Small intestine (tissue), 7 donors: ENCODE measurements at regions not wholly inside any gene's neighbourhood (a gene's known extent, or its start where the extent isn't known, plus 50 kb on each side); places are given as distances from the start of the nearest gene placed in this dataset.

ENCODE experiments used
- DNase-seq, 2 donors: peaks; one replicate each; pipeline versions ENCODE4 v3.0.0 to v3.0.0-alpha.2; 2013
- FAIRE-seq: peaks from 2 replicates; lab custom pipeline; 2012; peaks lifted over from hg19 to GRCh38; lab: Jason Lieb, UNC
- H3K27ac ChIP-seq, 3 donors: one replicate each; pipeline ENCODE4 v1.5.1; 2013; ENCODE audit warnings: low read length in 2 of 3, mild to moderate bottlenecking in 2 of 3, control low read depth in 1 of 3, inconsistent platforms in 1 of 3, low read depth in 1 of 3, moderate library complexity in 1 of 3
- H3K27me3 ChIP-seq, 3 donors: one replicate each; pipeline ENCODE4 v1.6.1; 2013; ENCODE audit warnings: low read length in 3 of 3, inconsistent platforms in 1 of 3; ENCODE audit not compliant: control insufficient read depth in 3 of 3, insufficient read depth in 3 of 3
- H3K36me3 ChIP-seq, 3 donors: one replicate each; pipeline ENCODE4 v1.6.1; 2013; ENCODE audit warnings: low read length in 3 of 3, inconsistent platforms in 1 of 3, low read depth in 1 of 3, mild to moderate bottlenecking in 1 of 3, moderate library complexity in 1 of 3; ENCODE audit not compliant: control insufficient read depth in 3 of 3, insufficient read depth in 2 of 3
- H3K4me1 ChIP-seq, 3 donors: one replicate each; pipeline ENCODE4 v1.6.1; 2013; ENCODE audit warnings: low read length in 2 of 3, inconsistent platforms in 1 of 3, low read depth in 1 of 3, mild to moderate bottlenecking in 1 of 3, moderate library complexity in 1 of 3; ENCODE audit not compliant: control insufficient read depth in 3 of 3, insufficient read depth in 2 of 3
- H3K4me3 ChIP-seq, 3 donors: one replicate each; pipeline ENCODE4 v1.5.1; 2013; ENCODE audit warnings: low read length in 3 of 3, control low read depth in 1 of 3, inconsistent platforms in 1 of 3, low read depth in 1 of 3, mild to moderate bottlenecking in 1 of 3, moderate library complexity in 1 of 3
- H3K9me3 ChIP-seq, 2 donors: one replicate each; pipeline ENCODE4 v1.6.1; 2013; ENCODE audit warnings: low read depth in 1 of 2, low read length in 1 of 2; ENCODE audit not compliant: control insufficient read depth in 2 of 2, insufficient read depth in 1 of 2
- WGBS, 3 donors: extraction: QIAGEN DNeasy Blood & Tissue Kit; methylation state at CpG; one replicate each; pipeline ENCODE4 v1.1.7; 2013; 5-methylcytosine and 5-hydroxymethylcytosine counted together
- donor health status: healthy with polysubstance abuse.
- donor health status: control.
- donor health status: control.
- donor health status: Bipolar disorder and iron deficiency.
- donor health status: healthy.

DNA sequence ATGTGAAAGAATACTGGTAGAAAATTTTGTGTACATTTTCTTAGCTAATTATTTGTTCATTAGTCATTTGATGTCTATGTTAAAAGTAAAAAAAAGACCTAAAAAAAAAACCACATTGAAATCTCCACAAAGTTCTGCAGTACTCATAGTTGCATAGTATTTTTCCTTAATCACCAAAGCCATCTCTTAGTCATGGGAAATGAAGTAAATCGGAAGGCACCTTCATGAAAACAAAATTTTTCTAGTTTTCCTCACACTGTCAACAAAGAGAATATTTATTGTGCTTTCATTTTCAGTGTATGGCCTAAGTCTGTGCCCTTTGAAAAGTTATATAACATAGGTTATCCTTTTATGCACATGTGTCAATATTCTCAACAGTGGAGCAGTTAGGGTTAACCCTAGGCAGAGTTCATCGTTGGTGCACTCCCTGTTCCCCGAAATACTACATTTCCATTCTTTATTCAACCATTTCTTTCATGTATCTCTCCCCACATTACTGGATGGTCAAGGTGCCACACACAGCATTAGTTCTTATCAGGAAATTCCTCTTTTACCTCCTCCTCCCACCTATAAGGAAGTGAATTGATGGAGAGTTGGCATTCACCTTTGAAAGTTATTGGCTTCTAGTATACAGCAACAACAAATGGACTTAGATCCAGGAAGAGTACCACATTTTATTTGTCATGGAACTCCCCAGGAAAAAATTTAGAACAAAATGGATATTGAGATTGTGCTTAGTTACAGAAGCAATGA is 93.1 kb downstream of the NUDT12 start:
- H3K36me3 ChIP-seq = no peaks in the 10 kb centered on the region
- DNase-seq (peak; percentile 58 to 94), FAIRE-seq (peak; percentile 19)
- WGBS, 3 donors = 37 to 60% (median 47%) methylated on average over 3 of the region's 3 CpGs
- H3K4me3 ChIP-seq = no peak overlapping the region
- H3K27ac ChIP-seq = peak overlapping the region in 2 of 3 donors; percentile 64
- H3K4me1 ChIP-seq = no peaks in the 10 kb centered on the region
- no peaks in the 10 kb centered on the region for H3K9me3 ChIP-seq
- no peaks in the 10 kb centered on the region for H3K27me3 ChIP-seq

DNA sequence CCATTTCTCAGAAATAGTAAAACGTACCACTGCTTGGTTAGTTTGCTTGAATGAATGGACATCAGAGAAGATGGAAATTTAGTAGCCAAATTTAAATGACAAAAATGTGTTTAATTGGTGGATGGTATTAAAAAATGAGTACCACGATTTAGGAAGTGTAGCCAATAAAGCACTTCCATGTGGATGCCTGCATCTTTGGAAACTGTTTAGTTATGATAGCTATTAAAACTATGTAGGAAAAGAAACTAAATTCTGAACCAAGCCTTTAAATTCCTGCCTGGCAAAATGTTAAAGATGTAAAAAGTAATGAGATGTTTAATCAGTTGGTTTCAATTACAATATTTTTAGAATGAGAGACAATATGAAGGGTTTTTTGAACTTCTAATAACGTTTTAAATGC is 94.8 kb downstream of the NUDT12 start:
- Histone ChIP-seq H3K4me3 (no peak overlapping the region), H3K4me1 (no peaks in the 10 kb centered on the region), H3K27me3 (no peaks in the 10 kb centered on the region), H3K27ac (no peak overlapping the region), H3K36me3 (no peaks in the 10 kb centered on the region), H3K9me3 (no peaks in the 10 kb centered on the region)
- 78 to 84% (median 80%) methylated on average over 3 of the region's 3 CpGs for WGBS, 3 donors
- DNase-seq = no peak
- FAIRE-seq = no peak

DNA sequence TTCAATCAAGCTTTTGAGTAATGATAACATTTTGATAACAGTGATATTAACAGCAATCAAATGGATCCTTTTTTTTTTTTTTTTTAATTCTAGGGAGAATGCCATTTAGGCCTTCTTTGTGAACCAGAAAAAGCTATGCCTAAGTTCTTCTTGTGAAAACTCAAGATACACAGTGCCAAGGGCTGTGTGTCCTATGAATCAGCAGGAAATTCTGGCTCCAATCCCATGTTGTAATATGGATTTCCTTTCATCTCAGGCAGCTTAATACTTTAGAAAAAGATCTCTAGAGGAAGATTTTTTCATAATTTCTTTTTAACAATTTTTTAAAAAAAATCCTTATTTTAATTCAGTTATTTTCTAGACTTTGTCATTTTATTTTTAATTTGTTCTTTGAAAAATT is 96.1 kb downstream of the NUDT12 start:
- Histone ChIP-seq H3K27ac (no peak overlapping the region), H3K36me3 (no peaks in the 10 kb centered on the region), H3K4me1 (no peaks in the 10 kb centered on the region), H3K27me3 (no peaks in the 10 kb centered on the region), H3K4me3 (no peak overlapping the region), H3K9me3 (no peaks in the 10 kb centered on the region)
- peak; percentile 92 for FAIRE-seq
- DNase-seq = peak in 1 of 2 donors; percentile 39

DNA sequence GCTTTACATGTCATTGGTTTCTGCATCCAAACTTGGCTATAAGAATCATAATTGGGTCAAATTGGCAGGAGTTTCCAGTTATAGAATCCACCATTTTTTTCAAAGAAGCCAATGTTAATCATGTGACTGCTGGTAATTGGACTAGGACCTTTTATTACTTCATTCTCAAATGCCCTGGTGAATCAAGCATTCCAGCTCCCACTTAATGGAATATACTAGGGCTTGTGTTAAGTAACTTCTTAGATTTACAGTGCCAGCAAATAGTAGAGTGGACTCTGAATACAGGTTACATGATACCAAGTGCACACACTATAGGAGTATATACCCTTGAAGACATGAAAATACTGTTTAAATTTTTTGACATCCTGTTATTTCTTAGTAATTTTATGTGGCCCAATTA is 96.7 kb downstream of the NUDT12 start:
- DNase-seq = peak in 1 of 2 donors; percentile 16
- Histone ChIP-seq H3K4me1 (no peaks in the 10 kb centered on the region), H3K27ac (no peak overlapping the region), H3K27me3 (no peaks in the 10 kb centered on the region), H3K4me3 (no peak overlapping the region), H3K36me3 (no peaks in the 10 kb centered on the region), H3K9me3 (no peaks in the 10 kb centered on the region)
- FAIRE-seq = no peak

DNA sequence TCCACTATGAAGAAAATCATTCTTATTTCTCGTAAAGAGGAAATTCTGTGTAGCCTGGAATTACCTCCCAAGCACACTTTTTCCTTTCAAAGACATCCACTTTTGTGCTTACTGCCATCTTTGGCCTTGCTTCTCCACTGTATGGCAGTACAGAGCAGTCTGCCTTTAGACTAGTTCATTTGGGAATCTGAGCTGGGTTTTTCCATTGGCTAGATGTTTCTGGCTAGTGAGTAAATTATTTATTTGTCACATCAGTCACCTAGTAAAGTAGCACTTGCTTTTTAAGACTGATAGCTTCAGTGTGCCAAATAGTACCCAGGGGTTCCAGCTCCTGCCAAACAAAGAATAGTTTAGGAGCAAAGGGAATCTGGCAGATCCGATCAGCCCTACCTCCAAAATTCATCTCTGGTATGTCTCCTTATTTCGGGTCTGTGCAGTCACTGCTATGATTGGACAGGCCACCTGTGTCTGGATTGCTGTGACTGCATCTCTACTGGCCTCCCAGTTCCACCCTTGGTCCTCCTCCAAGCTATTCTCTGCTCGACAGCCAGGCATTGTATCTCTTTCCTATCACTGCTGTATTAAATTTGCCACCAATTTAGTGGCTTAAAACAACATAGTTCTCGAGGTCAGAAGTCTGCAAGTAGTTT is 97.6 kb downstream of the NUDT12 start:
- no peaks in the 10 kb centered on the region for H3K9me3 ChIP-seq
- H3K27me3 ChIP-seq = no peaks in the 10 kb centered on the region
- 78 to 91% (median 82%) methylated on average over 5 of the region's 5 CpGs for WGBS, 3 donors
- H3K4me1 ChIP-seq = no peaks in the 10 kb centered on the region
- no peak overlapping the region for H3K27ac ChIP-seq
- DNase-seq = no peak
- no peak for FAIRE-seq
- no peak overlapping the region for H3K4me3 ChIP-seq
- H3K36me3 ChIP-seq = no peaks in the 10 kb centered on the region

DNA sequence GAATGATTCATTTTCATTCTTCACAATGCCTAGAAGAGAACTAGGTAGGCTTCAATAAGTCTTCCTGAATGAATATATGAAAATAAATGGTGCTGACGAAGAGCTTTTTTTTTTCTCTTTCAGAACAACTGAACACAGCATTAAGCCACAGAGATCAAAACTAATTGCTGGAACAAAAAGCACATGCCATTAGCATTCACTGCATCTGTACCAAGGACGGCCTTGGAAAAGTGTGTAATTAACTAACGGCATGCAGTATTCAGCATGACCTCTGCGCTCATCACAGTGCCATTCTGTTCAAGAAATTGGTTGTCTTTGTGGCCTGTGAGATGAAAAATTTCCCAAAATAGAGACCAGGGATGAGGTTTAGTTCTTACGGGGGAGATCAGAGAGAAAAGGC is 99.3 kb downstream of the NUDT12 start:
- DNase-seq (no peak), FAIRE-seq (no peak)
- Histone ChIP-seq H3K4me3 (no peak overlapping the region), H3K9me3 (no peaks in the 10 kb centered on the region), H3K4me1 (no peaks in the 10 kb centered on the region), H3K27me3 (no peaks in the 10 kb centered on the region), H3K27ac (no peak overlapping the region), H3K36me3 (no peaks in the 10 kb centered on the region)
- 92 to 94% (median 94%) methylated on average over 5 of the region's 5 CpGs for WGBS, 3 donors

DNA sequence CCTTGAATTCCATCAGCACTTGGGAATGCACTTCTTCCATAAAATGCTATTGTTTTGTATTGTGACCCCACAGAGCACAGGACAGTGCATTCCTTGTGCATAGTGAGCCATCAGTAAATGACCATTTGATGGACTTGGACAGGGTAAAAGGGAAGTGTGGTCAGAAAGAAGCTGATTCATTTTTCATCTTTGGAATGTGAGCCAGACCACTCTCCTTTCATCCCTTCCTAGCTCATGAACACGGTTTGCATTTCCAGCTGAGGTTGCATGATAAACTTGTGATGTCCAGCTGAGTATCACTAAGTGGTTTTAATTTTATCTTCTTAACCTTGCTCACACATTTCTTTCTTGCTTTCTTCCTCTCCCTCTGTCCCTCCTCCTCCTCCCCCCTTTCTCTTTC is 101.3 kb downstream of the NUDT12 start:
- Histone ChIP-seq H3K4me1 (peaks cover 0 to under 1% (median 0%) of the 10 kb centered on the region in 3 donors), H3K27ac (no peak overlapping the region), H3K4me3 (no peak overlapping the region), H3K36me3 (no peaks in the 10 kb centered on the region), H3K9me3 (no peaks in the 10 kb centered on the region), H3K27me3 (no peaks in the 10 kb centered on the region)
- FAIRE-seq = no peak
- DNase-seq = no peak
- WGBS, 3 donors = 25 to 71% (median 28%) methylated on average over 1 of the region's 1 CpG

DNA sequence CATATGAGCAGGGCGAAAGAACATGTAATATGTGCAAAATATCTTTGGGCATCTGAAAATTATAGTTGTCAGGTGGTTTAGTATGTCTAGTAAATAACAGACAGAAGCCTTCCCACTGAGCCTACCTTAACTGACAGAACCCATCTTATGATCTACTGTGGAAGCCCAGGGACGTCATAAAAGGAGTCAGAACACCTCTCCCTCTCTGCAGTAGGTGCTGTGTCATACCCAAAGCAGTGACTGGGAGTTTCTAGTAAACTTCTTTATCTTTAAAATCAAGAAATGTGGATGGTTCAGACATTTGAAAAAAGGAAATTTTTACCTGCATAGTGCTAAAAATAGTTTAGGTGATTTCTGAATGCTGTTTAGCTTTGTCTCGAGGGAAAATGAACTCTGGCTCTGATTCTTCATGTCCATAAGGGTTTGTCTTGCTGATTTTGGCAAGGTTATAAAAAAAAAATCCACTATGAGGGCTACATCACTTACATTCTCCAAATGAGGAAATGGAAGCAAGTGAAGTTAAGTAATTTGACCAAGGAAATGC is 104.0 kb downstream of the NUDT12 start:
- FAIRE-seq = no peak
- WGBS, 3 donors = 54 to 83% (median 81%) methylated on average over 3 of the region's 3 CpGs
- H3K4me1 ChIP-seq = peaks cover 0 to 4% (median 0%) of the 10 kb centered on the region in 3 donors

More for the DNA sequence above, 104.0 kb downstream of the NUDT12 start:
- Histone ChIP-seq H3K27ac (no peak overlapping the region), H3K27me3 (no peaks in the 10 kb centered on the region), H3K36me3 (no peaks in the 10 kb centered on the region), H3K9me3 (no peaks in the 10 kb centered on the region), H3K4me3 (no peak overlapping the region)
- DNase-seq = no peak
